Liver (tissue), 3 donors: ENCODE measurements at regions not wholly inside any gene's neighbourhood (a gene's known extent, or its start where the extent isn't known, plus 50 kb on each side); places are given as distances from the start of the nearest gene placed in this dataset.

Source experiments
- ATF3 ChIP-seq: IDR thresholded peaks from 2 replicates; pipeline ENCODE4 v1.6.1; 2016; ENCODE audit warnings: antibody characterized with exemption
- CTCF ChIP-seq: fragments of 150-350 bp; IDR thresholded peaks from 2 replicates; pipeline ENCODE4 v1.5.1; 2017; ENCODE audit warnings: improper control_type of control experiment, low read depth, low read length; ENCODE audit not compliant: missing input control
- FOXA1 ChIP-seq: IDR thresholded peaks from 2 replicates; pipeline ENCODE4 v1.6.1; 2016; ENCODE audit warnings: antibody characterized with exemption
- GABPA ChIP-seq, 2 donors: IDR thresholded peaks in 1 of 2; conservative IDR thresholded peaks in 1 of 2; 2 replicates each; pipeline ENCODE4 v1.6.1; 2016; ENCODE audit warnings: antibody characterized with exemption in 2 of 2, mild to moderate bottlenecking in 1 of 2, moderate library complexity in 1 of 2
- HNF4A ChIP-seq, 2 donors: conservative IDR thresholded peaks; 2 replicates each; pipeline ENCODE4 v1.6.1; 2016; ENCODE audit warnings: antibody characterized with exemption in 2 of 2, mild to moderate bottlenecking in 2 of 2
- HNF4G ChIP-seq: IDR thresholded peaks from 2 replicates; pipeline ENCODE4 v1.6.1; 2016; ENCODE audit warnings: antibody characterized with exemption
- JUND ChIP-seq, 2 donors: IDR thresholded peaks; 2 replicates each; pipeline ENCODE4 v1.6.1; 2016; ENCODE audit warnings: antibody characterized with exemption in 2 of 2
- MAX ChIP-seq: IDR thresholded peaks from 2 replicates; pipeline ENCODE4 v1.6.1; 2016; ENCODE audit warnings: antibody characterized with exemption
- NR2F2 ChIP-seq: IDR thresholded peaks from 2 replicates; pipeline ENCODE4 v1.6.1; 2016; ENCODE audit warnings: antibody characterized with exemption
- RAD21 ChIP-seq, 2 donors: IDR thresholded peaks; 2 replicates each; pipeline ENCODE4 v1.6.1; 2016; ENCODE audit warnings: antibody characterized with exemption in 2 of 2, mild to moderate bottlenecking in 2 of 2
- SP1 ChIP-seq: IDR thresholded peaks from 2 replicates; pipeline ENCODE4 v1.6.1; 2018; ENCODE audit warnings: antibody characterized with exemption, mild to moderate bottlenecking
- TAF1 ChIP-seq: conservative IDR thresholded peaks from 2 replicates; pipeline ENCODE4 v1.6.1; 2016; ENCODE audit warnings: antibody characterized with exemption, mild to moderate bottlenecking
- ZBTB33 ChIP-seq: IDR thresholded peaks from 2 replicates; pipeline ENCODE4 v1.6.1; 2016; ENCODE audit warnings: antibody characterized with exemption
- TF ChIP-seq, protein P1 (sequence below): IDR thresholded peaks from 2 replicates; pipeline ENCODE4 v1.6.1; 2016; ENCODE audit warnings: antibody characterized with exemption, mild to moderate bottlenecking
- donor health status: healthy.
- donor health status: healthy.

- TF ChIP-seq CTCF, result no peak
- no peak for TF ChIP-seq TAF1
- TF ChIP-seq GABPA (IDR thresholded peaks at IDR 0.05 in 1 of 2, conservative IDR thresholded peaks at IDR 0.05 in 1 of 2), result no peak
- no peak for TF ChIP-seq FOXA1
- TF ChIP-seq, protein P1, sequence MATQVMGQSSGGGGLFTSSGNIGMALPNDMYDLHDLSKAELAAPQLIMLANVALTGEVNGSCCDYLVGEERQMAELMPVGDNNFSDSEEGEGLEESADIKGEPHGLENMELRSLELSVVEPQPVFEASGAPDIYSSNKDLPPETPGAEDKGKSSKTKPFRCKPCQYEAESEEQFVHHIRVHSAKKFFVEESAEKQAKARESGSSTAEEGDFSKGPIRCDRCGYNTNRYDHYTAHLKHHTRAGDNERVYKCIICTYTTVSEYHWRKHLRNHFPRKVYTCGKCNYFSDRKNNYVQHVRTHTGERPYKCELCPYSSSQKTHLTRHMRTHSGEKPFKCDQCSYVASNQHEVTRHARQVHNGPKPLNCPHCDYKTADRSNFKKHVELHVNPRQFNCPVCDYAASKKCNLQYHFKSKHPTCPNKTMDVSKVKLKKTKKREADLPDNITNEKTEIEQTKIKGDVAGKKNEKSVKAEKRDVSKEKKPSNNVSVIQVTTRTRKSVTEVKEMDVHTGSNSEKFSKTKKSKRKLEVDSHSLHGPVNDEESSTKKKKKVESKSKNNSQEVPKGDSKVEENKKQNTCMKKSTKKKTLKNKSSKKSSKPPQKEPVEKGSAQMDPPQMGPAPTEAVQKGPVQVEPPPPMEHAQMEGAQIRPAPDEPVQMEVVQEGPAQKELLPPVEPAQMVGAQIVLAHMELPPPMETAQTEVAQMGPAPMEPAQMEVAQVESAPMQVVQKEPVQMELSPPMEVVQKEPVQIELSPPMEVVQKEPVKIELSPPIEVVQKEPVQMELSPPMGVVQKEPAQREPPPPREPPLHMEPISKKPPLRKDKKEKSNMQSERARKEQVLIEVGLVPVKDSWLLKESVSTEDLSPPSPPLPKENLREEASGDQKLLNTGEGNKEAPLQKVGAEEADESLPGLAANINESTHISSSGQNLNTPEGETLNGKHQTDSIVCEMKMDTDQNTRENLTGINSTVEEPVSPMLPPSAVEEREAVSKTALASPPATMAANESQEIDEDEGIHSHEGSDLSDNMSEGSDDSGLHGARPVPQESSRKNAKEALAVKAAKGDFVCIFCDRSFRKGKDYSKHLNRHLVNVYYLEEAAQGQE, result no peak
- TF ChIP-seq NR2F2, result no peak
- no peak for TF ChIP-seq MAX
- TF ChIP-seq ATF3, result no peak
- TF ChIP-seq ZBTB33, result no peak
- no peak for TF ChIP-seq JUND (IDR thresholded peaks at IDR 0.05)
- no peak for TF ChIP-seq SP1
- TF ChIP-seq RAD21 (IDR thresholded peaks at IDR 0.05), result no peak
- no peak for TF ChIP-seq HNF4G
- no peak for TF ChIP-seq HNF4A (conservative IDR thresholded peaks at IDR 0.05)
Observed at GRCh38 chr9:7636309-7636708, 163.3 kb downstream of the DMAC1 start.
